ENCODE measurements at regions not wholly inside any gene's neighbourhood (a gene's known extent, or its start where the extent isn't known, plus 50 kb on each side); places are given as distances from the start of the nearest gene placed in this dataset.

GRCh38 chr6:116982401-116982800, 105.4 kb downstream of the RFX6 start:
- TF ChIP-seq CTCF (IDR thresholded peaks at IDR 0.05; ENCODE audit: low read depth, low read length, poor library complexity, severe bottlenecking) (no peak), EZH2phosphoT487 (IDR thresholded peaks at IDR 0.05; ENCODE audit: borderline replicate concordance, low read length) (no peak)
